ENCODE measurements at regions not wholly inside any gene's neighbourhood (a gene's known extent, or its start where the extent isn't known, plus 50 kb on each side); places are given as distances from the start of the nearest gene placed in this dataset.

DNA sequence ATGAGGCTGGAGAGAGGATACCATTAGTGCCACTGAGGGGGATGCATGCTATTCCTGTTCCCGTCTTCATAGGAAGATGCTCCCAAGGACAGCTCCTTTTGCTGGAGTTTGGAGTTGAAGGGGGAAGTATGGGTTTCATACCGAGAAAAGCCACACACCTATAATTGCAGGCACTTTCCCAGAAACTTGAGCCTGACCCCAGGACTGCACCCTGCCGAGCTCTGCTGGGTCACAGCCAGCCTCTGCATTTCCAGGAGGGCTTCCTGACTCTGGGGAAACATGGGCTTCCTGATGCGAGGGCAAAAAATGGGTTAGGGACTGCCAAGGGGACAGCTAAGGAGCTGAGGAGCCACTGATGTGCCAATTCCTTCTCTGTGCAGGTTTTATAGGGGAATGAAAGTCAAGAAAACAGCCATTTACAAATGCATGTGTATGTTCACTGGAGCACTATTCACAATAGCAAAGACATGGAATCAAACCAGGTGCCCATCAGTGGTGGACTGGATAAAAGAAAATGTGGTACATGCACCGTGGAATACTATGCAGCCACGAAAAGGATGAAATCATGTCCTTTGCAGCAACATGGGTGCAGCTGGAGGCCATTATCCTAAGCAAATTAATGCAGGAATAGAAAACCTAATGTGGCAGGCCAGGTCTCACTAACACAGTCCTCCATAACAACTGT, 104.5 kb downstream of the ACAA2 start:
- intact Hi-C loops (cut with DNase I; ENCODE audit: low total_unique reads) (no loop called here), in situ Hi-C loops (cut with MboI; ENCODE audit: low sequenced_read_pairs in 4 of 4) (no loop called here)
- DNase-seq (no peak), ATAC-seq (no peak)
- Histone ChIP-seq H3K36me3 (no peaks in the 10 kb centered on the region), H3K27ac (no peak overlapping the region), H3K4me3 (no peak overlapping the region), H3K4me1 (no peaks in the 10 kb centered on the region), H3K27me3 (no peaks in the 10 kb centered on the region), H3K9me3 (peaks cover 0 to 4% (median 0%) of the 10 kb centered on the region in 3 donors)
- TF ChIP-seq POLR2A (IDR thresholded peaks at IDR 0.05): no peak
- TF ChIP-seq, protein P1, sequence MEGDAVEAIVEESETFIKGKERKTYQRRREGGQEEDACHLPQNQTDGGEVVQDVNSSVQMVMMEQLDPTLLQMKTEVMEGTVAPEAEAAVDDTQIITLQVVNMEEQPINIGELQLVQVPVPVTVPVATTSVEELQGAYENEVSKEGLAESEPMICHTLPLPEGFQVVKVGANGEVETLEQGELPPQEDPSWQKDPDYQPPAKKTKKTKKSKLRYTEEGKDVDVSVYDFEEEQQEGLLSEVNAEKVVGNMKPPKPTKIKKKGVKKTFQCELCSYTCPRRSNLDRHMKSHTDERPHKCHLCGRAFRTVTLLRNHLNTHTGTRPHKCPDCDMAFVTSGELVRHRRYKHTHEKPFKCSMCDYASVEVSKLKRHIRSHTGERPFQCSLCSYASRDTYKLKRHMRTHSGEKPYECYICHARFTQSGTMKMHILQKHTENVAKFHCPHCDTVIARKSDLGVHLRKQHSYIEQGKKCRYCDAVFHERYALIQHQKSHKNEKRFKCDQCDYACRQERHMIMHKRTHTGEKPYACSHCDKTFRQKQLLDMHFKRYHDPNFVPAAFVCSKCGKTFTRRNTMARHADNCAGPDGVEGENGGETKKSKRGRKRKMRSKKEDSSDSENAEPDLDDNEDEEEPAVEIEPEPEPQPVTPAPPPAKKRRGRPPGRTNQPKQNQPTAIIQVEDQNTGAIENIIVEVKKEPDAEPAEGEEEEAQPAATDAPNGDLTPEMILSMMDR (IDR thresholded peaks at IDR 0.05 in 4 of 5, conservative IDR thresholded peaks at IDR 0.05 in 1 of 5): no peak

DNA sequence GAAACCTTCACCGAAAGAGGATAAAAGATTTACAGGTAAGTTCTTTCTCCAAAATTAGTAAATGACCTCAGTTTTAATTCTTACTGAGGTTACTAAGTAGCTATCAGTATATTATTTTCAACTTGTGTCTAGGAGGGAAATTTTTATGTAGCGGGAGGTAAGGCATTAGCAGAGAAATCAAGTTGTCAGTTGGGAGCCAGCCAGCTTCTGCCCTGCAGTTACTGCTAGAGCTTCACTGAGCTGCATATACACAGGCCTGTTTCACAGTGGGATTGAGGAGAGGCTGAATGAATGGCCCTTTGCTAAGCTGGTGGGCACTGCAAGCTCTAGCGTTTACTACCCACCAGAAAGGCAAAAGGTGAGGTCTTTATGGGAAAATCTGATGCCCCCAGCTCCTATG, 105.7 kb downstream of the ACAA2 start:
- Histone ChIP-seq H3K4me3 (no peak overlapping the region), H3K9me3 (peaks cover 0 to 4% (median 0%) of the 10 kb centered on the region in 3 donors), H3K36me3 (no peaks in the 10 kb centered on the region), H3K27ac (no peak overlapping the region), H3K27me3 (no peaks in the 10 kb centered on the region), H3K4me1 (no peaks in the 10 kb centered on the region)
- in situ Hi-C loops (cut with MboI; ENCODE audit: low sequenced_read_pairs in 4 of 4): no loop called here
- TF ChIP-seq POLR2A (IDR thresholded peaks at IDR 0.05): no peak
- TF ChIP-seq, protein P1 (IDR thresholded peaks at IDR 0.05 in 4 of 5, conservative IDR thresholded peaks at IDR 0.05 in 1 of 5): no peak
- DNase-seq: no peak
- ATAC-seq: no peak
- intact Hi-C loops (cut with DNase I; ENCODE audit: low total_unique reads): no loop called here

DNA sequence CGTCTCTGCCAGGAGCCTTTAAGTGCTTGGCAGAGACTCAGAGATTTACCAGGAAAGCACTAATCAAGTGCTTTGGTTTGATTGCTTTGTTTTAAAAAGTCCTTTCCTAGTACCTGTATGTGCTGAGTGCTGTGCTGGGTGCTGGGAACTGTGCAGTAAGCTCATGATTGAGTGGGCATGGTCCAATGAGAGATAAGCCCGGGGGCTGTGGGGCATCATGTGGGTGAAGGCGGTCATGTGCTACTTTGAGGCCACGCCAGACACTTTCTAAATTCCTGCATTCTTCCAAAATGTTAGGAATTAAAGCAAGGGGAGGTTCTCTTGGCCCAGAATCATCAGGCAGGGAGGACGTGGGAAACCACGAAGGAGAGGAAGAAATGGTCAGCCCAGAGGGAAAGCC, 109.0 kb downstream of the ACAA2 start:
- H3K27ac ChIP-seq: no peak overlapping the region
- no peak overlapping the region for H3K4me3 ChIP-seq
- H3K4me1 ChIP-seq: no peaks in the 10 kb centered on the region
- intact Hi-C loops (cut with DNase I; ENCODE audit: low total_unique reads) (no loop called here), in situ Hi-C loops (cut with MboI; ENCODE audit: low sequenced_read_pairs in 4 of 4) (no loop called here)
- TF ChIP-seq, protein P1 (IDR thresholded peaks at IDR 0.05 in 4 of 5, conservative IDR thresholded peaks at IDR 0.05 in 1 of 5): no peak
- no peak for TF ChIP-seq POLR2A (IDR thresholded peaks at IDR 0.05)
- H3K36me3 ChIP-seq: no peaks in the 10 kb centered on the region
- no peaks in the 10 kb centered on the region for H3K27me3 ChIP-seq
- H3K9me3 ChIP-seq: peaks cover 0 to 4% (median 0%) of the 10 kb centered on the region in 3 donors
- DNase-seq (no peak), ATAC-seq (no peak)

DNA sequence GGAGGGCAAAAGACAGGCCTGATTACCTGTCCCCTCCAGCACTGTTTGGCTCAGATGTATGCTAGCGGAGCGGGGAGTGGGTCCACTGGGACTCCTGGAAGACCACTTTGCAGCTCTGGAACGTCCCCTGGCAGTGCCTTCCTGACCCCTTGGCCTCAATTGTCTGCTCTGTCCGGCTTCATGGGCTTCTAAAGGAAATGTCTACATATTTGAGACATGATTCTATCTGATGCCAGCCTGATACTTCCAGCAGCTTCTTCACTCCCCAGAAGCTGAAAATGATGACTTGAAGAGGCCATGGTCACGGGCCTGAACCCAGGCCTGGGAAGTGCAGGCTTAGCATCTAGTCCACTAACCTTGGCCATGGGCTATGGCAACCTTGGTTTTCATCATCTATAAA, 112.1 kb downstream of the ACAA2 start:
- in situ Hi-C loops (cut with MboI; ENCODE audit: low sequenced_read_pairs in 4 of 4) (no loop called here), intact Hi-C loops (cut with DNase I; ENCODE audit: low total_unique reads) (no loop called here)
- DNase-seq (no peak), ATAC-seq (no peak)
- no peak for TF ChIP-seq POLR2A (IDR thresholded peaks at IDR 0.05)
- TF ChIP-seq, protein P1 (IDR thresholded peaks at IDR 0.05 in 4 of 5, conservative IDR thresholded peaks at IDR 0.05 in 1 of 5): no peak
- Histone ChIP-seq H3K27me3 (no peaks in the 10 kb centered on the region), H3K36me3 (no peaks in the 10 kb centered on the region), H3K9me3 (peaks cover 0 to 4% (median 0%) of the 10 kb centered on the region in 3 donors), H3K4me3 (no peak overlapping the region), H3K27ac (no peak overlapping the region), H3K4me1 (peaks cover 0 to 6% of the 10 kb centered on the region in 2 donors)

DNA sequence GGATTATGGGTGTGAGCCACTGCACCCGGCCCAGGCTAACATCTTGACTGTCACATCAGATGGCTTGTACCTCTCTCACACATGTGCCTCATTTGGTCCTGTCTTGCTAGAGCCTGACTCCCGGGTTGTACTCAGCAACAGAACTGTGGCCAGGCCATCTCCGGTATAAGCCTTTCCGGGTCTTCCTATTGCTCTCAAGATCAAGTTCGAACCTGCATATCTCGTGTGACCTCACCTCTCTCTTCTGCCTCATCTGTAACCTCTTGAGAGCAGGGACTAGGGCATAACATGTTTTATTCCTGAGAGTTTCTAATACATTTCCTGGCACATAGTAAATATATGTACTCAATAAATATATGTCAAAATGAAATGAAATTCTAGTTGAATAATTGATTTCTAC, 114.0 kb downstream of the ACAA2 start:
- H3K4me1 ChIP-seq: peaks cover 0 to 6% of the 10 kb centered on the region in 2 donors
- no peak for TF ChIP-seq POLR2A (IDR thresholded peaks at IDR 0.05)
- TF ChIP-seq, protein P1 (IDR thresholded peaks at IDR 0.05 in 4 of 5, conservative IDR thresholded peaks at IDR 0.05 in 1 of 5): no peak
- in situ Hi-C loops (cut with MboI; ENCODE audit: low sequenced_read_pairs in 4 of 4): no loop called here

More for the DNA sequence above, 114.0 kb downstream of the ACAA2 start:
- H3K36me3 ChIP-seq: no peaks in the 10 kb centered on the region
- no peaks in the 10 kb centered on the region for H3K27me3 ChIP-seq
- no peak overlapping the region for H3K4me3 ChIP-seq
- no peak for DNase-seq
- H3K9me3 ChIP-seq: no peaks in the 10 kb centered on the region
- intact Hi-C loops (cut with DNase I; ENCODE audit: low total_unique reads): no loop called here
- no peak for ATAC-seq
- no peak overlapping the region for H3K27ac ChIP-seq
